ENCODE measurements at regions not wholly inside any gene's neighbourhood (a gene's known extent, or its start where the extent isn't known, plus 50 kb on each side); places are given as distances from the start of the nearest gene placed in this dataset.
A peak's percentile ranks its signal among the peaks of the same experiment; 100 is the strongest.

GRCh38 chr14:49972131-49972671 is 79.3 kb downstream of the ARF6 start:
- H3K27me3 ChIP-seq, result no peaks in the 10 kb centered on the region
- intact Hi-C loops (cut with DNase I), result loop anchor here (10.0 kb wide), 1 partner anchor 107 kb away; no protein-coding TSS in a partner anchor
- peaks cover 17% of the 10 kb centered on the region for H3K4me1 ChIP-seq
- peak overlapping the region; percentile 94 for H3K27ac ChIP-seq
- H3K4me3 ChIP-seq, result peak overlapping the region; percentile 8
- H3K36me3 ChIP-seq, result no peaks in the 10 kb centered on the region
- H3K9ac ChIP-seq (ENCODE audit: low read depth in 2 of 2, low read length in 2 of 2), result peak overlapping the region; percentile 28 to 36
- no peaks in the 10 kb centered on the region for H3K9me3 ChIP-seq
- peak; percentile 79 for DNase-seq
- no peak for TF ChIP-seq CTCF (IDR thresholded peaks at IDR 0.05)

- Histone ChIP-seq H3K9ac (ENCODE audit: low read depth in 2 of 2, low read length in 2 of 2) (peak overlapping the region; percentile 28 to 36), H3K4me1 (peaks cover 17% of the 10 kb centered on the region), H3K36me3 (no peaks in the 10 kb centered on the region), H3K4me3 (peak overlapping the region; percentile 8), H3K27me3 (no peaks in the 10 kb centered on the region), H3K9me3 (no peaks in the 10 kb centered on the region), H3K27ac (peak overlapping the region; percentile 94)
- intact Hi-C loops (cut with DNase I), result loop anchor here (10.0 kb wide), 1 partner anchor 108 kb away; no protein-coding TSS in a partner anchor
- TF ChIP-seq CTCF (IDR thresholded peaks at IDR 0.05), result no peak
- peak; percentile 86 for DNase-seq
Measured at GRCh38 chr14:49972823-49973222, 79.9 kb downstream of the ARF6 start.

- H3K4me3 ChIP-seq, result no peak overlapping the region
- TF ChIP-seq CTCF (IDR thresholded peaks at IDR 0.05), result no peak
- intact Hi-C loops (cut with DNase I), result loop anchor here (10.0 kb wide), 1 partner anchor 110 kb away; no protein-coding TSS in a partner anchor
- no peaks in the 10 kb centered on the region for H3K27me3 ChIP-seq
- H3K9ac ChIP-seq (ENCODE audit: low read depth in 2 of 2, low read length in 2 of 2), result peak overlapping the region in 1 of 2 donors; percentile 70
- H3K9me3 ChIP-seq, result no peaks in the 10 kb centered on the region
- DNase-seq, result no peak
- peak overlapping the region; percentile 62 for H3K27ac ChIP-seq
- H3K36me3 ChIP-seq, result no peaks in the 10 kb centered on the region
- peaks cover 10% of the 10 kb centered on the region for H3K4me1 ChIP-seq
Measured at GRCh38 chr14:49975276-49975675, 82.4 kb downstream of the ARF6 start.

- Histone ChIP-seq H3K27me3 (no peaks in the 10 kb centered on the region), H3K27ac (peak overlapping the region; percentile 62), H3K4me1 (peaks cover 7% of the 10 kb centered on the region), H3K9ac (ENCODE audit: low read depth in 2 of 2, low read length in 2 of 2) (peak overlapping the region in 1 of 2 donors; percentile 70), H3K36me3 (no peaks in the 10 kb centered on the region), H3K9me3 (no peaks in the 10 kb centered on the region), H3K4me3 (no peak overlapping the region)
- intact Hi-C loops (cut with DNase I), result loop anchor here (10.0 kb wide), 1 partner anchor 111 kb away; no protein-coding TSS in a partner anchor
- TF ChIP-seq CTCF (IDR thresholded peaks at IDR 0.05), result no peak
- peak; percentile 76 for DNase-seq
Measured at GRCh38 chr14:49975799-49976198, 82.9 kb downstream of the ARF6 start.

GRCh38 chr14:49977126-49977841 is 84.4 kb downstream of the ARF6 start:
- H3K9me3 ChIP-seq, result no peaks in the 10 kb centered on the region
- H3K36me3 ChIP-seq, result no peaks in the 10 kb centered on the region
- H3K27ac ChIP-seq, result peak overlapping the region; percentile 62
- DNase-seq, result no peak
- H3K9ac ChIP-seq (ENCODE audit: low read depth in 2 of 2, low read length in 2 of 2), result no peak overlapping the region
- H3K4me3 ChIP-seq, result no peak overlapping the region
- intact Hi-C loops (cut with DNase I), result loop anchor here (10.0 kb wide), 1 partner anchor 112 kb away; no protein-coding TSS in a partner anchor
- TF ChIP-seq CTCF (IDR thresholded peaks at IDR 0.05), result no peak
- peaks cover 2% of the 10 kb centered on the region for H3K4me1 ChIP-seq
- no peaks in the 10 kb centered on the region for H3K27me3 ChIP-seq
